ENCODE measurements at regions not wholly inside any gene's neighbourhood (a gene's known extent, or its start where the extent isn't known, plus 50 kb on each side); places are given as distances from the start of the nearest gene placed in this dataset.

GRCh38 chr20:50273601-50274491 is 83.2 kb downstream of the CEBPB start:
- DNase-seq: no peak

GRCh38 chr20:50274570-50275430 is 84.2 kb downstream of the CEBPB start:
- DNase-seq: no peak

GRCh38 chr20:50276119-50277063 is 85.8 kb downstream of the CEBPB start:
- DNase-seq: no peak

- no peak for DNase-seq
Measured at GRCh38 chr20:50277064-50277415, 86.4 kb downstream of the CEBPB start.

GRCh38 chr20:50277460-50278376 is 87.1 kb downstream of the CEBPB start:
- DNase-seq: no peak

GRCh38 chr20:50278377-50278683 is 87.7 kb downstream of the CEBPB start:
- no peak for DNase-seq

- no peak for DNase-seq
Measured at GRCh38 chr20:50278684-50279531, 88.3 kb downstream of the CEBPB start.

GRCh38 chr20:50279988-50280850 is 89.6 kb downstream of the CEBPB start:
- no peak for DNase-seq

GRCh38 chr20:50280851-50281655 is 90.4 kb downstream of the CEBPB start:
- no peak for DNase-seq

GRCh38 chr20:50281831-50282591 is 91.4 kb downstream of the CEBPB start:
- DNase-seq: no peak

- DNase-seq: no peak
Measured at GRCh38 chr20:50282592-50283241, 92.1 kb downstream of the CEBPB start.

- no peak for DNase-seq
Measured at GRCh38 chr20:50283370-50283769, 92.7 kb downstream of the CEBPB start.

GRCh38 chr20:50283922-50284810 is 93.5 kb downstream of the CEBPB start:
- no peak for DNase-seq

GRCh38 chr20:50284811-50285375 is 94.3 kb downstream of the CEBPB start:
- DNase-seq: no peak

- DNase-seq: no peak
Measured at GRCh38 chr20:50285376-50286173, 94.9 kb downstream of the CEBPB start.
